ENCODE measurements at regions not wholly inside any gene's neighbourhood (a gene's known extent, or its start where the extent isn't known, plus 50 kb on each side); places are given as distances from the start of the nearest gene placed in this dataset.

DNA sequence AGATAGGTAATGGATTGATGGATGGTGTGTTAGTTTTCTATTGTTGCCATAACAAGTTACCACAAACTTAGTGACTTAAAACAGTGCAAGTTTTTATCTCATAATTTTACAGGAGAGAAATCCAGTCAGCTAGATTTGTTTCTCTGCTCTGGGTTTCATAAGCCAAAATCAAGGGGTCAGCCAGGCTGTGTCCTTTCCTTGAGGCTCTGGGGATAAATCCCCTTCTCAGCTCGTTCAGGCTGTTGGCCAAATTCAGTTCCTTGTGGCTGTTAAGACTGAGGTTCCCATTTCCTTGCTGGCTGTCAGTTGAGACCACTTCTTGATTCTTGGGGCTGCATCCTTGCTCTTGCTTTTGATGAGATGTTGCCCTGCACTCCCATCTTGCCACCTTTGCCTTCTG is 204.9 kb upstream of the CDH13 start:
- H3K18ac ChIP-seq (ENCODE audit: extremely low read depth, low read length) = no peak overlapping the region
- H4K91ac ChIP-seq (replicated peaks; ENCODE audit: insufficient read length, low read length) = no peak overlapping the region
- no peaks in the 10 kb centered on the region for H4K20me1 ChIP-seq (replicated peaks in 1 of 2; ENCODE audit: control insufficient read depth in 1 of 2, insufficient read depth in 2 of 2, low read length in 2 of 2)
- H2BK15ac ChIP-seq (ENCODE audit: low read length) = no peak overlapping the region
- H4K5ac ChIP-seq (ENCODE audit: insufficient read length, low read depth, low read length) = no peak overlapping the region
- no peaks in the 10 kb centered on the region for H3K9me3 ChIP-seq (ENCODE audit: insufficient read depth in 2 of 2, low read depth in 1 of 2, low read length in 1 of 2)
- DNase-seq (ENCODE audit: low read depth in 1 of 2, low spot score in 2 of 2) (no peak), FAIRE-seq (no peak)
- no peaks in the 10 kb centered on the region for H3K4me1 ChIP-seq (replicated peaks in 1 of 4; ENCODE audit: control insufficient read depth in 3 of 4, insufficient read depth in 4 of 4, low read length in 3 of 4)
- no peak overlapping the region for H2BK5ac ChIP-seq (ENCODE audit: low read depth, low read length)
- no peaks in the 10 kb centered on the region for H3K79me2 ChIP-seq (ENCODE audit: control insufficient read depth in 1 of 2, insufficient read depth in 2 of 2, low read length in 2 of 2)
- H2AK5ac ChIP-seq (ENCODE audit: low read depth, low read length) = no peak overlapping the region
- no peaks in the 10 kb centered on the region for H3K79me1 ChIP-seq (ENCODE audit: low read depth, low read length)
- H2BK12ac ChIP-seq (ENCODE audit: low read depth, low read length) = no peak overlapping the region
- no peaks in the 10 kb centered on the region for H3K27me3 ChIP-seq (replicated peaks in 1 of 4; ENCODE audit: control insufficient read depth in 3 of 4, extremely low read depth in 1 of 4, insufficient read depth in 3 of 4, low read length in 3 of 4)
- H3K4me2 ChIP-seq (ENCODE audit: insufficient read depth in 1 of 2, low read depth in 2 of 2, low read length in 2 of 2) = no peak overlapping the region
- H3K56ac ChIP-seq (replicated peaks; ENCODE audit: insufficient read length, low read depth, low read length) = no peak overlapping the region
- H2BK120ac ChIP-seq (replicated peaks; ENCODE audit: low read depth, low read length) = no peak overlapping the region
- WGBS, 2 experiments (ENCODE audit: extremely low coverage in 1 of 2, insufficient coverage in 1 of 2, insufficient read length in 1 of 2, insufficient replicate concordance in 2 of 2, low coverage in 1 of 2, low lambda C conversion rate in 2 of 2, missing lambda C conversion rate in 1 of 2) = 82% methylated on average over 1 of the region's 1 CpG; no CpG with 5 or more reads in 1 of the 2 experiments
- ChIA-PET CTCF (ENCODE audit: partially characterized antibody) (no interaction called here), POLR2A (ENCODE audit: partially characterized antibody) (no interaction called here)
- H3K4me3 ChIP-seq (ENCODE audit: extremely low read depth in 1 of 4, insufficient read depth in 2 of 4, low read depth in 3 of 4, low read length in 4 of 4) = no peak overlapping the region
- no peak overlapping the region for H2AFZ ChIP-seq (ENCODE audit: low read length)
- H3K23ac ChIP-seq (ENCODE audit: insufficient read length) = no peak overlapping the region
- H3K4ac ChIP-seq (replicated peaks; ENCODE audit: insufficient read length, low read depth, low read length) = no peak overlapping the region
- H3K27ac ChIP-seq (ENCODE audit: low read depth, low read length) = no peak overlapping the region
- H3K23me2 ChIP-seq (ENCODE audit: low read depth, low read length) = no peaks in the 10 kb centered on the region
- no peak overlapping the region for H3K9ac ChIP-seq (replicated peaks in 1 of 4; ENCODE audit: extremely low read depth in 1 of 4, low read depth in 3 of 4, low read length in 3 of 4)
- no peak overlapping the region for H3K14ac ChIP-seq (ENCODE audit: insufficient read length)
- H2BK20ac ChIP-seq (ENCODE audit: low read length) = no peak overlapping the region
- no peaks in the 10 kb centered on the region for H3K36me3 ChIP-seq (ENCODE audit: control insufficient read depth in 2 of 4, insufficient read depth in 4 of 4, low read length in 3 of 4)
- no peak overlapping the region for H4K8ac ChIP-seq (ENCODE audit: extremely low read depth, insufficient read depth, low read length)
- no peak for TF ChIP-seq TAF1 (IDR thresholded peaks at IDR 0.05; ENCODE audit: low read depth, low read length)

Data from H1 (cell line).